ENCODE measurements at regions not wholly inside any gene's neighbourhood (a gene's known extent, or its start where the extent isn't known, plus 50 kb on each side); places are given as distances from the start of the nearest gene placed in this dataset.

DNA sequence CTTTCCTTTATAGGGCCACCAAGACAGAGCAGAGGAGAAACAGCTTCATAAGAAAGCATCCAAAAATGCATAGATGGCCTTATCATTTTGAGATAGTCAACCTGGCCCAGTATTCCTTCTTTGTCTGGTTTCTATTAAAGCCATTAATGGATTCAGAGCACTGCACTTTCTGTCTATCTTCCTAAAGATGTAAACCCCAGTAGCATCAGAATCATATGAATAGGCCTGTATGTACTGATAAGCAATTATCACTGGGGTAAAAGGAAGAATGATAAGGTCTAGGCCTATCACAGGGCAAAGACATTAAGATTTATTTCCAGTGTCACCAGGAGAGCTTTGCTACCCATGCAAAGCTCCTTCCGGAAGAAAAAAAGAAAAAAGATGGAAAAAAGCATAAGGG lies 432.5 kb upstream of the C9orf72 start:
- TF ChIP-seq, protein P1, sequence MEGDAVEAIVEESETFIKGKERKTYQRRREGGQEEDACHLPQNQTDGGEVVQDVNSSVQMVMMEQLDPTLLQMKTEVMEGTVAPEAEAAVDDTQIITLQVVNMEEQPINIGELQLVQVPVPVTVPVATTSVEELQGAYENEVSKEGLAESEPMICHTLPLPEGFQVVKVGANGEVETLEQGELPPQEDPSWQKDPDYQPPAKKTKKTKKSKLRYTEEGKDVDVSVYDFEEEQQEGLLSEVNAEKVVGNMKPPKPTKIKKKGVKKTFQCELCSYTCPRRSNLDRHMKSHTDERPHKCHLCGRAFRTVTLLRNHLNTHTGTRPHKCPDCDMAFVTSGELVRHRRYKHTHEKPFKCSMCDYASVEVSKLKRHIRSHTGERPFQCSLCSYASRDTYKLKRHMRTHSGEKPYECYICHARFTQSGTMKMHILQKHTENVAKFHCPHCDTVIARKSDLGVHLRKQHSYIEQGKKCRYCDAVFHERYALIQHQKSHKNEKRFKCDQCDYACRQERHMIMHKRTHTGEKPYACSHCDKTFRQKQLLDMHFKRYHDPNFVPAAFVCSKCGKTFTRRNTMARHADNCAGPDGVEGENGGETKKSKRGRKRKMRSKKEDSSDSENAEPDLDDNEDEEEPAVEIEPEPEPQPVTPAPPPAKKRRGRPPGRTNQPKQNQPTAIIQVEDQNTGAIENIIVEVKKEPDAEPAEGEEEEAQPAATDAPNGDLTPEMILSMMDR (IDR thresholded peaks at IDR 0.05; ENCODE audit: insufficient read depth, low read length), result no peak
- no peak for DNase-seq (ENCODE audit: low read depth)
- no peak overlapping the region for H3K4me3 ChIP-seq (ENCODE audit: low read depth, low read length)

DNA sequence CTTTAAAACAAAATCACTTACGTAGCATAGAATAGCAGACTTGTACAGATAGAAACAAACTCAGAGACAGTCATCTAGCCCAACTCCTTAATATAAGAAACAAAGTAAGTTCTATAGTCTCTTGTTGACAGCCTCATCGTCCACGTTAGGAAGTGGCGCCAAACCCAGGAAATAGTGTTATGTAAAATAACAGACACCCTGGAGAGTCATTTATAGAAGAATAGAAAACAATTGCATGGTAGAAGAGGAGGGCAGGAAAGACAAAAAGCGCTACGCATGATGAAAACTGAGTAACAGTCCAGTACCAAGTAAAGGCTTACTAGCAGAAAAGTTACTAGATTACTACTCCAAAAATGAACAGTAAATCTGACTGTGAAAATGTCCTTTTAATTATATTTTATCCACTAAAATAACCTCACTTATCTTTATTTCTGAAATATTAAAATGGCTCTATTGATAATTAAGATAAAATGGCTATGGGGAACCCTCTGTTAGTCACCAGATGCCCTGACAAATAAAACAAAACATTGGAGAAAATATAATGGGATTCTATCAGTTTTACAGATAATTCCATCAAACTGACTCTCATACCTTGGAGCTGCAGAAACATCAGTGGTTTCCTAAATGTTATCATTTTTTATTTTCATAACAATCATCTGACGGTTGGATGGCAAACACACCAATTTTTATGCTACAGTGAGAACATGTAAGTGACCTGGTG lies 434.0 kb upstream of the C9orf72 start:
- H3K4me3 ChIP-seq (ENCODE audit: low read depth, low read length), result no peak overlapping the region
- DNase-seq (ENCODE audit: low read depth), result no peak
- TF ChIP-seq, protein P1 (IDR thresholded peaks at IDR 0.05; ENCODE audit: insufficient read depth, low read length), result no peak

DNA sequence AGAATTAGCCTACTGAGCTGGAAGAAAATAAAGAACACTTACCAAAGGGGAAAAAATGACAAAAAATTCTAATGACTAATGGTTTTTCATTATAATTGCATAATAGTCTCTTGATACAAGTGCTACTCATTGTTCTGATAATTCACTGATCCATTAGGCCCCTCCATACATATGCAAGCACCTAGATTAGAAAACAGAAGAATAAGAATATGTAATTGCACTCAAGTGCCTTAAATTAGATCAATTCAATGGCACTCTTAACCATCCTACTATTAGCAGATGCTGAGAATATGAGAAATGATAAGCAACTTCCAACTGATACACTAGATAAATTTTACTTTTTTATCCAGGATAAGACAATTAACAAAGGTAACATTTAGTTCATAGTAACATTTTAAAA lies 440.9 kb upstream of the C9orf72 start:
- no peak for DNase-seq (ENCODE audit: low read depth)
- TF ChIP-seq, protein P1 (IDR thresholded peaks at IDR 0.05; ENCODE audit: insufficient read depth, low read length), result no peak
- no peak overlapping the region for H3K4me3 ChIP-seq (ENCODE audit: low read depth, low read length)

DNA sequence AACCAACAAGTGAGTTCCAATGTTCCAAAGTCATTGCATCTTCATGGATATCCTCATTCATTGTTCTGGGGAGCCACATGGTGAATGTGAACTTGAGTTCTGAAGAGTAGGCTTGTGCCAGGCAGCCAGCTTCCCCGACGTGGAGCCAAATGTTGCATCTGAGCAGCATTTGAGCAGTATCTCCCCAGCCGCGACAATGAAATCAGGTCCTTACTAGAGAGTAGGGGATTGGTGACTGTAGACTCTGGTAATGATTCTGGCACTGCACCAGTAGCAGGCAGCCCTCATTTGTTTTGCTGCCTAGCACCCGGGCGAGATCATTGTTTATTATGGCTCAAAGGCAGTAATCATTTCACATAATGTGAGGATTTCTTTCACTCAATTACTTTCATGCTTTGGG lies 451.4 kb upstream of the C9orf72 start:
- DNase-seq (ENCODE audit: low read depth), result no peak
- TF ChIP-seq, protein P1 (IDR thresholded peaks at IDR 0.05; ENCODE audit: insufficient read depth, low read length), result no peak
- H3K4me3 ChIP-seq (ENCODE audit: low read depth, low read length), result no peak overlapping the region

DNA sequence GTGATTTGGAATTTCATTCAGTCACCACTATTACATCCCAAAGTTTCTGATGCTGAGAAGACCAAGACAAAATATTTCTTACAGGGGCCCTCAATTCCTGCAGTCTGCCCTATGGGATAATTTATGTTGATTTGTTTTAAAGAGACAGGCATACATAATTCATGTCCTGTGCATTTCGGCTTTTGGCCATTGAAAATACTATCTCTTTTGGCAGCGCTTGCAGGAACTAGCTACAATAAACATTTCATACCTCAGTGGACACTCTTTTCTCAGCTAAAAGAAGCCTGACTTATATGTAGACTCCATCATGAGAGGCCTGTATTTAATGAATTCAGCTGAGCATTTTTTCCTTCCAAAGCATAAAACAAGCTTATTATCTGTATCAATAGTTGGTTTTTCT lies 451.9 kb upstream of the C9orf72 start:
- DNase-seq (ENCODE audit: low read depth), result no peak
- TF ChIP-seq, protein P1 (IDR thresholded peaks at IDR 0.05; ENCODE audit: insufficient read depth, low read length), result no peak
- H3K4me3 ChIP-seq (ENCODE audit: low read depth, low read length), result no peak overlapping the region

DNA sequence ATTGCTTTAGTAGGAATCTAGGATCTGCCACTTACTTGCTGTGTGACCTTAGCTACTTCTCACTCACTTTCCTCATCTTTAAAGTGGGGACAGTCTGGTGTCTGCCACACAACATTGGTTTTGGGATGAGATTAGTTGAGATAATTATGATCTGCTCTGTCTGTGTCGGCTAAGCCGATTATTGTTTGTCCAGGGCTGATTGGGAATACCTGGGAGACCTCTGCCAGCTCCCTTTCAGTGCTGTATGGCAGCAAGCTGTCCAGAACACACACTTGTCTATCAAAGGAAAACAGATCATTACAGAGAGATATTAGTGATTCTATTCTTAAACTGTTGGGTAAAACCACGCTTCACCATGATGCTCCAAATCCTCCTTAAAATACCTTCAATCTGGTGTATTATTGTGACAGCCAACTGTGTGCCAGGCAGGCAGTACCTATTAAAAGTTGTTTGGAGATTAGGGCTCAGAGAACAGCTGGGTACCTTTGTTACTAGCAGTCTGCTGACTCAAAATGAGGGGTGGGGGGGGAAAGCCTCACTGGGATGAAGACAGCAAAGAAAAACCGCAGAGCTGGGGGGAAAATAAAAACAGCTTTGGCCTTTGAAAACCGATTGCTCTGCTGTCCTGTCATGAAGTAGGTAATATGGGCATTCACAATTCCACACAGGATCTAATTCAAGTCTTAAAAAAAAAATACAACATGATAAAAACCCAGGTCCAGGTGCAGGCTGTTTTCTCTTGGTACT lies 458.4 kb upstream of the C9orf72 start:
- H3K4me3 ChIP-seq (ENCODE audit: low read depth, low read length), result no peak overlapping the region
- TF ChIP-seq, protein P1 (IDR thresholded peaks at IDR 0.05; ENCODE audit: insufficient read depth, low read length), result no peak
- no peak for DNase-seq (ENCODE audit: low read depth)
